K562 (cell line): ENCODE measurements at regions not wholly inside any gene's neighbourhood (a gene's known extent, or its start where the extent isn't known, plus 50 kb on each side); places are given as distances from the start of the nearest gene placed in this dataset.

Experiments
- EP300 ChIP-seq: IDR thresholded peaks from 2 replicates; pipeline ENCODE4 v1.6.1; 2012; ENCODE audit warnings: low read length, improper control_type of control experiment
- FOXK2 ChIP-seq, 2 experiments: fragments of 450-650 bp; IDR thresholded peaks in 1 of 2; conservative IDR thresholded peaks in 1 of 2; 2 replicates each; pipeline ENCODE4 v1.6.1; 2016; ENCODE audit warnings: low read depth in 2 of 2, mild to moderate bottlenecking in 1 of 2
- LCOR ChIP-seq: sonication (generic); formaldehyde crosslinking; IDR thresholded peaks from 2 replicates; pipeline ENCODE4 v1.8.0; 2022; ENCODE audit warnings: mild to moderate bottlenecking, missing genetic modification reagents
- MCM3 ChIP-seq: fragments of 450-650 bp; IDR thresholded peaks from 2 replicates; pipeline ENCODE4 v1.6.1; 2016
- MYC ChIP-seq, 2 experiments: fragments of 250-450 bp in 1 of 2; sonication (Bioruptor Pico) in 1 of 2; IDR thresholded peaks; 2 replicates each; pipeline versions ENCODE4 v1.5.1 to v1.6.1; 2012 to 2021; ENCODE audit warnings: low read depth in 2 of 2, borderline replicate concordance in 1 of 2, improper control_type of control experiment in 1 of 2, low read length in 1 of 2, mild to moderate bottlenecking in 1 of 2, moderate library complexity in 1 of 2
- RFX1 ChIP-seq: fragments of 450-650 bp; IDR thresholded peaks from 2 replicates; pipeline ENCODE4 v1.6.1; 2016; ENCODE audit warnings: mild to moderate bottlenecking, moderate library complexity
- RFX7 ChIP-seq: fragments of 250-450 bp; sonication (Bioruptor Pico); IDR thresholded peaks from 2 replicates; pipeline ENCODE4 v1.5.1; 2021; ENCODE audit warnings: mild to moderate bottlenecking
- SIN3A ChIP-seq, 2 experiments: fragments of 150-350 bp in 1 of 2; IDR thresholded peaks; 2 replicates each; pipeline ENCODE4 v1.6.1; 2011 to 2016; ENCODE audit warnings: borderline replicate concordance in 2 of 2, low read depth in 2 of 2, low read length in 2 of 2, mild to moderate bottlenecking in 2 of 2, moderate library complexity in 2 of 2; ENCODE audit not compliant: control insufficient read depth in 1 of 2
- SOX6 ChIP-seq: fragments of 450-650 bp; IDR thresholded peaks from 2 replicates; pipeline ENCODE4 v1.6.1; 2014; ENCODE audit warnings: mild to moderate bottlenecking
- TBL1XR1 ChIP-seq, 2 experiments: IDR thresholded peaks; 2 replicates each; pipeline ENCODE4 v1.6.1; 2012; ENCODE audit warnings: improper control_type of control experiment in 2 of 2, low read length in 2 of 2, mild to moderate bottlenecking in 1 of 2
- TEAD1 ChIP-seq, 2 experiments: fragments of 450-650 bp in 1 of 2; sonication (generic) in 1 of 2; formaldehyde crosslinking; IDR thresholded peaks; 2 replicates each; pipeline versions ENCODE4 v1.4.0 to v1.8.0; 2020 to 2022; ENCODE audit warnings: mild to moderate bottlenecking in 2 of 2, missing genetic modification reagents in 1 of 2
- TEAD4 ChIP-seq, 2 experiments: sonication (generic) in 1 of 2; formaldehyde crosslinking in 1 of 2; IDR thresholded peaks; 2 replicates each; pipeline versions ENCODE4 v1.6.1 to v1.8.0; 2012 to 2022; ENCODE audit warnings: borderline replicate concordance in 1 of 2, inconsistent platforms in 1 of 2, low read length in 1 of 2, mild to moderate bottlenecking in 1 of 2, missing genetic modification reagents in 1 of 2
- ZBTB7A ChIP-seq: IDR thresholded peaks from 2 replicates; pipeline ENCODE4 v1.6.1; 2011; ENCODE audit warnings: low read depth, mild to moderate bottlenecking, low read length, moderate library complexity, borderline replicate concordance; ENCODE audit not compliant: control insufficient read depth
- ZNF561 ChIP-seq: fragments of 450-650 bp; formaldehyde crosslinking; conservative IDR thresholded peaks from 2 replicates; pipeline ENCODE4 v1.4.0; 2020; ENCODE audit warnings: mild to moderate bottlenecking, moderate library complexity
- TF ChIP-seq, protein P1 (sequence below): sonication (generic); formaldehyde crosslinking; IDR thresholded peaks from 2 replicates; pipeline ENCODE4 v1.8.0; 2023; ENCODE audit warnings: mild to moderate bottlenecking, missing genetic modification reagents
- TF ChIP-seq, protein P2 (sequence below): fragments of 250-450 bp; sonication (Bioruptor Pico); IDR thresholded peaks from 2 replicates; pipeline ENCODE4 v1.4.0; 2020
- TF ChIP-seq, protein P3 (sequence below), 2 experiments: IDR thresholded peaks in 1 of 2; conservative IDR thresholded peaks in 1 of 2; 2 replicates each; pipeline ENCODE4 v1.6.1; 2016; ENCODE audit warnings: low read depth in 2 of 2, mild to moderate bottlenecking in 1 of 2, missing compliant biosample characterization in 1 of 2, missing genetic modification characterization in 1 of 2, moderate library complexity in 1 of 2

DNA sequence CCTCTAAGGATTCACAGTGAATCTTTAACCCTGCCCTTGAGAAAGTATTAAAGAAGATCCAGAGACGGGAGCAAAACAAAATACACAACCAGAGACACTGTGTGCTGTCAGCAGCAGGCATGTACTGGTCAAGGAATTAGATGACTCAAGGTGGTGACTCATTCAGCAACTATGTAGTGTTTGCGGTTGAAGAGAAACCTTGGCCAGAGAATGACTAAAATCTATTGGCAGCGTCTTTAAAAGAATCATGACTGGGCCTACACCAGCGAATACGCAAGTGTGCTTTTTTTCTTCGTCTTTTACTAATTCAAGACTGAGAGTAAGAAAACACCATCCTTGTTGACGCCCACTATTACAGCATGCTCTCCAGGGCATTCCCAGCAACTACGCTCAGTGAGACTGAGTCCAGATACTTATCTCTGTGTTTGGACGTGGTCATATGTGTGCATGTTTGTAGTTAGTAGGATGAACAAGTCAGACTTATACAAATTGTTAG lies 72.4 kb upstream of the BACH2 start (continued):
- TF ChIP-seq, protein P1, sequence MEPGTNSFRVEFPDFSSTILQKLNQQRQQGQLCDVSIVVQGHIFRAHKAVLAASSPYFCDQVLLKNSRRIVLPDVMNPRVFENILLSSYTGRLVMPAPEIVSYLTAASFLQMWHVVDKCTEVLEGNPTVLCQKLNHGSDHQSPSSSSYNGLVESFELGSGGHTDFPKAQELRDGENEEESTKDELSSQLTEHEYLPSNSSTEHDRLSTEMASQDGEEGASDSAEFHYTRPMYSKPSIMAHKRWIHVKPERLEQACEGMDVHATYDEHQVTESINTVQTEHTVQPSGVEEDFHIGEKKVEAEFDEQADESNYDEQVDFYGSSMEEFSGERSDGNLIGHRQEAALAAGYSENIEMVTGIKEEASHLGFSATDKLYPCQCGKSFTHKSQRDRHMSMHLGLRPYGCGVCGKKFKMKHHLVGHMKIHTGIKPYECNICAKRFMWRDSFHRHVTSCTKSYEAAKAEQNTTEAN (CRISPR knock-in tag) = no peak
- TF ChIP-seq ZBTB7A (no peak), EP300 (peak; percentile 83), TBL1XR1 (IDR thresholded peaks at IDR 0.05; ENCODE audit: low read length in 2 of 2) (peak; percentile 66 to 80; a peak in 2 of 4 replicates), TEAD4 (IDR thresholded peaks at IDR 0.05; ENCODE audit: low read length) (peak; percentile 97), TEAD4 (CRISPR knock-in tag; IDR thresholded peaks at IDR 0.05; ENCODE audit: borderline replicate concordance) (no peak), MCM3 (no peak), RFX1 (no peak), RFX7 (CRISPR knock-in tag) (no peak), LCOR (CRISPR knock-in tag) (peak; percentile 73; the same call in 1 of the 2 replicates), SIN3A (IDR thresholded peaks at IDR 0.05; ENCODE audit: borderline replicate concordance in 2 of 2, control insufficient read depth in 1 of 2, low read depth in 2 of 2, low read length in 2 of 2) (no peak), FOXK2 (conservative IDR thresholded peaks at IDR 0.05 in 1 of 2, IDR thresholded peaks at IDR 0.05 in 1 of 2; ENCODE audit: low read depth in 2 of 2) (peak; percentile 89 to 96), TEAD1 (CRISPR knock-in tag; IDR thresholded peaks at IDR 0.05) (peak; percentile 100), SOX6 (peak; percentile 78), MYC (IDR thresholded peaks at IDR 0.05; ENCODE audit: low read depth, low read length) (peak; percentile 49; the same call in 1 of the 2 replicates), MYC (CRISPR knock-in tag; IDR thresholded peaks at IDR 0.05; ENCODE audit: borderline replicate concordance, low read depth) (no peak), ZNF561 (CRISPR knock-in tag) (no peak)
- TF ChIP-seq, protein P2, sequence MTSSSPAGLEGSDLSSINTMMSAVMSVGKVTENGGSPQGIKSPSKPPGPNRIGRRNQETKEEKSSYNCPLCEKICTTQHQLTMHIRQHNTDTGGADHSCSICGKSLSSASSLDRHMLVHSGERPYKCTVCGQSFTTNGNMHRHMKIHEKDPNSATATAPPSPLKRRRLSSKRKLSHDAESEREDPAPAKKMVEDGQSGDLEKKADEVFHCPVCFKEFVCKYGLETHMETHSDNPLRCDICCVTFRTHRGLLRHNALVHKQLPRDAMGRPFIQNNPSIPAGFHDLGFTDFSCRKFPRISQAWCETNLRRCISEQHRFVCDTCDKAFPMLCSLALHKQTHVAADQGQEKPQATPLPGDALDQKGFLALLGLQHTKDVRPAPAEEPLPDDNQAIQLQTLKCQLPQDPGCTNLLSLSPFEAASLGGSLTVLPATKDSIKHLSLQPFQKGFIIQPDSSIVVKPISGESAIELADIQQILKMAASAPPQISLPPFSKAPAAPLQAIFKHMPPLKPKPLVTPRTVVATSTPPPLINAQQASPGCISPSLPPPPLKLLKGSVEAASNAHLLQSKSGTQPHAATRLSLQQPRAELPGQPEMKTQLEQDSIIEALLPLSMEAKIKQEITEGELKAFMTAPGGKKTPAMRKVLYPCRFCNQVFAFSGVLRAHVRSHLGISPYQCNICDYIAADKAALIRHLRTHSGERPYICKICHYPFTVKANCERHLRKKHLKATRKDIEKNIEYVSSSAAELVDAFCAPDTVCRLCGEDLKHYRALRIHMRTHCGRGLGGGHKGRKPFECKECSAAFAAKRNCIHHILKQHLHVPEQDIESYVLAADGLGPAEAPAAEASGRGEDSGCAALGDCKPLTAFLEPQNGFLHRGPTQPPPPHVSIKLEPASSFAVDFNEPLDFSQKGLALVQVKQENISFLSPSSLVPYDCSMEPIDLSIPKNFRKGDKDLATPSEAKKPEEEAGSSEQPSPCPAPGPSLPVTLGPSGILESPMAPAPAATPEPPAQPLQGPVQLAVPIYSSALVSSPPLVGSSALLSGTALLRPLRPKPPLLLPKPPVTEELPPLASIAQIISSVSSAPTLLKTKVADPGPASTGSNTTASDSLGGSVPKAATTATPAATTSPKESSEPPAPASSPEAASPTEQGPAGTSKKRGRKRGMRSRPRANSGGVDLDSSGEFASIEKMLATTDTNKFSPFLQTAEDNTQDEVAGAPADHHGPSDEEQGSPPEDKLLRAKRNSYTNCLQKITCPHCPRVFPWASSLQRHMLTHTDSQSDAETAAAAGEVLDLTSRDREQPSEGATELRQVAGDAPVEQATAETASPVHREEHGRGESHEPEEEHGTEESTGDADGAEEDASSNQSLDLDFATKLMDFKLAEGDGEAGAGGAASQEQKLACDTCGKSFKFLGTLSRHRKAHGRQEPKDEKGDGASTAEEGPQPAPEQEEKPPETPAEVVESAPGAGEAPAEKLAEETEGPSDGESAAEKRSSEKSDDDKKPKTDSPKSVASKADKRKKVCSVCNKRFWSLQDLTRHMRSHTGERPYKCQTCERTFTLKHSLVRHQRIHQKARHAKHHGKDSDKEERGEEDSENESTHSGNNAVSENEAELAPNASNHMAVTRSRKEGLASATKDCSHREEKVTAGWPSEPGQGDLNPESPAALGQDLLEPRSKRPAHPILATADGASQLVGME (CRISPR knock-in tag) = no peak
- TF ChIP-seq, protein P3, sequence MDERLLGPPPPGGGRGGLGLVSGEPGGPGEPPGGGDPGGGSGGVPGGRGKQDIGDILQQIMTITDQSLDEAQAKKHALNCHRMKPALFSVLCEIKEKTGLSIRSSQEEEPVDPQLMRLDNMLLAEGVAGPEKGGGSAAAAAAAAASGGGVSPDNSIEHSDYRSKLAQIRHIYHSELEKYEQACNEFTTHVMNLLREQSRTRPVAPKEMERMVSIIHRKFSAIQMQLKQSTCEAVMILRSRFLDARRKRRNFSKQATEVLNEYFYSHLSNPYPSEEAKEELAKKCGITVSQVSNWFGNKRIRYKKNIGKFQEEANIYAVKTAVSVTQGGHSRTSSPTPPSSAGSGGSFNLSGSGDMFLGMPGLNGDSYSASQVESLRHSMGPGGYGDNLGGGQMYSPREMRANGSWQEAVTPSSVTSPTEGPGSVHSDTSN (CRISPR knock-in tag; IDR thresholded peaks at IDR 0.05; ENCODE audit: low read depth) = no peak
- TF ChIP-seq, protein P3 (tag; conservative IDR thresholded peaks at IDR 0.05; ENCODE audit: low read depth) = peak; percentile 53; the same call in 1 of the 2 replicates
